Lung (tissue), 11 donors: ENCODE measurements at regions not wholly inside any gene's neighbourhood (a gene's known extent, or its start where the extent isn't known, plus 50 kb on each side); places are given as distances from the start of the nearest gene placed in this dataset.
A peak's percentile ranks its signal among the peaks of the same experiment; 100 is the strongest.

ENCODE experiments used
- ATAC-seq: fragments of 200-7000 bp; cut with Tn5 transposase; one replicate; pipeline ENCODE4 v1.9.1; 2020; ENCODE audit warnings: moderate number of reproducible peaks; ENCODE audit not compliant: insufficient read depth, low FRiP score
- DNase-seq, 3 donors: peaks; one replicate each; pipeline ENCODE4 v3.0.0-alpha.2; 2013 to 2017
- H3K27ac ChIP-seq, 2 donors: one replicate each; pipeline ENCODE4 v1.5.1; 2013; ENCODE audit warnings: mild to moderate bottlenecking in 2 of 2, moderate library complexity in 2 of 2, control low read depth in 1 of 2, inconsistent platforms in 1 of 2, low read depth in 1 of 2, low read length in 1 of 2
- H3K27me3 ChIP-seq, 3 donors: one replicate each; pipeline ENCODE4 v1.5.1; 2013; ENCODE audit warnings: low read length in 2 of 3; ENCODE audit not compliant: control insufficient read depth in 3 of 3, insufficient read depth in 3 of 3
- H3K36me3 ChIP-seq, 4 donors: one replicate each; pipeline ENCODE4 v1.5.1; 2013; ENCODE audit warnings: low read length in 4 of 4, mild to moderate bottlenecking in 1 of 4, moderate library complexity in 1 of 4; ENCODE audit not compliant: control insufficient read depth in 4 of 4, insufficient read depth in 4 of 4
- H3K4me1 ChIP-seq, 5 donors: one replicate each; pipeline ENCODE4 v1.5.1; 2013; ENCODE audit warnings: low read length in 5 of 5, mild to moderate bottlenecking in 2 of 5, moderate library complexity in 1 of 5; ENCODE audit not compliant: control insufficient read depth in 5 of 5, insufficient read depth in 5 of 5
- H3K4me3 ChIP-seq: one replicate; pipeline ENCODE4 v1.5.1; 2013; ENCODE audit warnings: mild to moderate bottlenecking, control low read depth, moderate library complexity
- H3K9ac ChIP-seq, 2 donors: one replicate each; pipeline ENCODE4 v1.5.1; 2013; ENCODE audit warnings: low read length in 2 of 2, control low read depth in 1 of 2; ENCODE audit not compliant: insufficient read depth in 1 of 2
- H3K9me3 ChIP-seq, 4 donors: one replicate each; pipeline ENCODE4 v1.5.1; 2013; ENCODE audit warnings: low read length in 3 of 4, mild to moderate bottlenecking in 1 of 4, moderate library complexity in 1 of 4; ENCODE audit not compliant: control insufficient read depth in 4 of 4, insufficient read depth in 3 of 4
- WGBS, 2 donors: extraction: QIAGEN DNeasy Blood & Tissue Kit; methylation state at CpG; one replicate each; pipeline ENCODE4 v1.1.7; 2013; 5-methylcytosine and 5-hydroxymethylcytosine counted together
- TF ChIP-seq, protein P1 (sequence below): IDR thresholded peaks from 2 replicates; pipeline ENCODE4 v1.5.1; 2012; ENCODE audit warnings: mild to moderate bottlenecking; ENCODE audit errors: control extremely low read depth, extremely low read depth
- donor health status: control.
- donor health status: control.
- donor health status: Bipolar disorder and iron deficiency.
- donor health status: healthy.
- donor health status: DM: yes; HTN: yes; CAD: no.

DNA sequence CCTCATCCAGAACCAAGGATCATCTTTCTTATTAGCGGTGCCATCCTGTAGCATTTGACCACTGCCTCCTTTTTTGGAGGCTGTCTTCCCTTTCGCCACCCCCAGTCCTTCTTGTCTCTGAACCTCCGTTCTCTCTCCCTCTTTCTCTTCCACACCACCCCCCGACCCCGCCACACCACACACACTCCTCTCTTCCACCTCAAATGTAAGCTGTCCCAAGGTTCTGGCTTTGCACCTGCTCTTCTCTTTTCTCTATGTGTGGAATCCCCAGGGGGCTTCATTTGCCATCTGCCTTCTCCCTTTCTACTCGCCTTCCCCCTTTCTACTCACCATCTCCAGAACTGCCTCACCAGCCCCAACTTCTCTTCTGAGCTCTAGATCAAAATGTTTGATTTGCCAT is 111.3 kb upstream of the CDYL start:
- TF ChIP-seq, protein P1, sequence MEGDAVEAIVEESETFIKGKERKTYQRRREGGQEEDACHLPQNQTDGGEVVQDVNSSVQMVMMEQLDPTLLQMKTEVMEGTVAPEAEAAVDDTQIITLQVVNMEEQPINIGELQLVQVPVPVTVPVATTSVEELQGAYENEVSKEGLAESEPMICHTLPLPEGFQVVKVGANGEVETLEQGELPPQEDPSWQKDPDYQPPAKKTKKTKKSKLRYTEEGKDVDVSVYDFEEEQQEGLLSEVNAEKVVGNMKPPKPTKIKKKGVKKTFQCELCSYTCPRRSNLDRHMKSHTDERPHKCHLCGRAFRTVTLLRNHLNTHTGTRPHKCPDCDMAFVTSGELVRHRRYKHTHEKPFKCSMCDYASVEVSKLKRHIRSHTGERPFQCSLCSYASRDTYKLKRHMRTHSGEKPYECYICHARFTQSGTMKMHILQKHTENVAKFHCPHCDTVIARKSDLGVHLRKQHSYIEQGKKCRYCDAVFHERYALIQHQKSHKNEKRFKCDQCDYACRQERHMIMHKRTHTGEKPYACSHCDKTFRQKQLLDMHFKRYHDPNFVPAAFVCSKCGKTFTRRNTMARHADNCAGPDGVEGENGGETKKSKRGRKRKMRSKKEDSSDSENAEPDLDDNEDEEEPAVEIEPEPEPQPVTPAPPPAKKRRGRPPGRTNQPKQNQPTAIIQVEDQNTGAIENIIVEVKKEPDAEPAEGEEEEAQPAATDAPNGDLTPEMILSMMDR, result no peak
- no peak overlapping the region for H3K9ac ChIP-seq
- 97% methylated on average over 5 to 6 of the region's 6 CpGs for WGBS, 2 donors
- peaks cover 0 to 2% (median 0%) of the 10 kb centered on the region in 4 donors for H3K9me3 ChIP-seq
- DNase-seq (no peak), ATAC-seq (no peak)
- H3K4me3 ChIP-seq, result no peak overlapping the region
- H3K27ac ChIP-seq, result no peak overlapping the region
- H3K36me3 ChIP-seq, result no peaks in the 10 kb centered on the region
- H3K27me3 ChIP-seq, result no peaks in the 10 kb centered on the region
- peaks cover 0 to 4% (median 0%) of the 10 kb centered on the region in 5 donors for H3K4me1 ChIP-seq

DNA sequence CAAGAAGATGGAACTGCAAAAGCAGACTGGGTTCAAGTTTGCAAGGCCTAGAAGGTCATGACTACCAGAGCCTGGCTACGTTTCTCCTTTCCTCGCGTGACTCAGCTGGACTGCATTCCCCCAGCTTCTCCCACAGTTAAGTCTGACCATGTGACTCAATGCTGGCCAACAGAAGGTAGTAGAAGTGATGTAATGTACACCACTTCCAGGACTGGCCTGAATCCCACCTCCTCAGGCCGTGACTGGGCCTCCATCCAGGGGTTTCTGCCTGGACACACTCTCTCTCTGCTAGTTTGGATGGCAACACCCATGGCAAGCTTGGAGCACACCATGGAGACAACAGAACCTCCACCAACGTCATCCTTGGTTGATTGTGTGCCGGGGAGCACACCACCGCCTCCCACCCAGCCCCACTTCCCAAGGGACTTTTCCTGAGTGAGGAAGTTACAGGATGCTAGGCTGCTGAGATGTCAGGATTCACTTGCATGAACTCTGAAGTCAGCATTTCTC is 112.0 kb upstream of the CDYL start:
- H3K4me1 ChIP-seq, result no peaks in the 10 kb centered on the region
- DNase-seq, result peak in 2 of 3 donors; percentile 11 to 42
- TF ChIP-seq, protein P1, result no peak
- WGBS, 2 donors, result 72 to 84% methylated on average over 7 of the region's 7 CpGs
- H3K9me3 ChIP-seq, result peaks cover 0 to 2% (median 0%) of the 10 kb centered on the region in 4 donors
- H3K36me3 ChIP-seq, result no peaks in the 10 kb centered on the region
- no peak overlapping the region for H3K27ac ChIP-seq
- no peaks in the 10 kb centered on the region for H3K27me3 ChIP-seq
- no peak overlapping the region for H3K4me3 ChIP-seq
- H3K9ac ChIP-seq, result no peak overlapping the region
- no peak for ATAC-seq

DNA sequence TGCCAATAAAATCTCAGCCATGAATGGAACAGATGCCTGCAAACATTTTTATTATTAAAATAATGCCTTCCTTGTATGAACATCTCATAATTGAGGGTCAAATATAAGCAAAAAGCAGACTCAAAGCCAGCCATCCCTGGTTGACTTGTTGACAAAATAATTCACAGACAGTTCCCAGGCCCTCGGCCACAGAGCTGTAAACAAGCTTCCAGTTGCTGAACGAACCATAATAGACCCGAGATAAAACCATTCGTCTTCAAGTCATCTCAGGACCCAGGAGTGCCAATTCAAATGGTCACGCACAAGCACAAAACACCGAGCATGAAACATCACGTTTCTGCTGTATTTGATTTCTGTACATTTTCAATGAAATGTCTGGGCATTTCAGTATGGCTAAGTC is 113.3 kb upstream of the CDYL start:
- Histone ChIP-seq H3K27ac (no peak overlapping the region), H3K36me3 (no peaks in the 10 kb centered on the region), H3K9me3 (peaks cover 0 to 4% (median 0%) of the 10 kb centered on the region in 4 donors), H3K9ac (no peak overlapping the region), H3K4me1 (no peaks in the 10 kb centered on the region), H3K27me3 (no peaks in the 10 kb centered on the region), H3K4me3 (no peak overlapping the region)
- TF ChIP-seq, protein P1, result no peak
- DNase-seq, result no peak
- WGBS, 2 donors, result 88 to 90% methylated on average over 7 of the region's 7 CpGs
- no peak for ATAC-seq

DNA sequence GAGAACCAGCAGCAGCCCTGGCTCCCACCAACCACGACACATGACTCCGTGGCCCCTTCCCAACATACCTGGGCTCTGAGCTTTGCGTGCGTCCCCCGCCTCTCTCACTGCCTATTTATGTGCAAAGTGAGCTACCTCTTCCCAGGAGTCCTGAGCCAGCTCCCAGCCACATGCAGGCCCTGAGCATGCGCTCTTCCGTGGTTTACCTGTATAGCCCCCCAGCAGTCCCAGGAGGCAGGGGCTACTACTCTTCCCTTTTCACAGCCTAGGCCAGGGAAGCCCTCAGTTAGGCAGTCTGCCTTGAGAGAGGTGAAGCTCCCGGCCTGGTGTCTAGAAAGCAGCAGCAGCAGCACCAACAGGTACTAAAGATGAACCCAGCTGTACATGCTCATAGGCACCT is 114.8 kb upstream of the CDYL start:
- TF ChIP-seq, protein P1, result no peak
- ATAC-seq, result no peak
- H3K27ac ChIP-seq, result no peak overlapping the region

More for the DNA sequence above, 114.8 kb upstream of the CDYL start:
- Histone ChIP-seq H3K4me1 (no peaks in the 10 kb centered on the region), H3K27me3 (no peaks in the 10 kb centered on the region), H3K36me3 (no peaks in the 10 kb centered on the region), H3K9ac (no peak overlapping the region), H3K9me3 (peaks cover 0 to 4% (median 0%) of the 10 kb centered on the region in 4 donors), H3K4me3 (no peak overlapping the region)
- WGBS, 2 donors, result 92 to 94% methylated on average over 8 of the region's 8 CpGs
- DNase-seq, result no peak
